KMS-11 (cell line): ENCODE measurements at regions not wholly inside any gene's neighbourhood (a gene's known extent, or its start where the extent isn't known, plus 50 kb on each side); places are given as distances from the start of the nearest gene placed in this dataset.

ENCODE experiments used
- H2AFZ ChIP-seq: fragments of 200-600 bp; sonication (generic); 2 replicates; pipeline ENCODE4 v1.6.1; 2016; ENCODE audit warnings: antibody characterized with exemption, mixed run types, low read depth
- H3K27ac ChIP-seq: fragments of 200-600 bp; sonication (generic); 2 replicates; pipeline ENCODE4 v1.6.1; 2016; ENCODE audit warnings: mild to moderate bottlenecking, mixed run types
- H3K27me3 ChIP-seq: fragments of 200-600 bp; sonication (generic); 2 replicates; pipeline ENCODE4 v1.6.1; 2017; ENCODE audit warnings: mild to moderate bottlenecking, low read depth, mixed run types, moderate library complexity; ENCODE audit not compliant: insufficient read depth
- H3K36me3 ChIP-seq: fragments of 200-600 bp; sonication (generic); 2 replicates; pipeline ENCODE4 v1.6.1; 2017; ENCODE audit warnings: mild to moderate bottlenecking, mixed run types; ENCODE audit not compliant: insufficient read depth
- H3K4me1 ChIP-seq: fragments of 200-600 bp; sonication (generic); 2 replicates; pipeline ENCODE4 v1.6.1; 2016; ENCODE audit warnings: mild to moderate bottlenecking, low read depth, mixed run types; ENCODE audit not compliant: poor library complexity, severe bottlenecking
- H3K4me2 ChIP-seq: fragments of 200-600 bp; sonication (generic); 2 replicates; pipeline ENCODE4 v1.7.0; 2016; ENCODE audit warnings: mild to moderate bottlenecking, mixed run types
- H3K4me3 ChIP-seq: fragments of 200-600 bp; sonication (generic); IDR thresholded peaks from 2 replicates; pipeline ENCODE4 v1.6.1; 2017; ENCODE audit warnings: low read depth, low read length, mixed read lengths; ENCODE audit not compliant: insufficient read depth
- H3K79me2 ChIP-seq: fragments of 200-600 bp; sonication (generic); 2 replicates; pipeline ENCODE4 v1.6.1; 2016; ENCODE audit warnings: low read depth, mixed run types; ENCODE audit not compliant: insufficient read depth
- H3K9ac ChIP-seq: fragments of 200-600 bp; sonication (generic); 2 replicates; pipeline ENCODE4 v1.6.1; 2016; ENCODE audit warnings: mild to moderate bottlenecking, mixed run types
- H4K20me1 ChIP-seq: fragments of 200-600 bp; sonication (generic); 2 replicates; pipeline ENCODE4 v1.6.1; 2016; ENCODE audit warnings: mild to moderate bottlenecking, mixed run types; ENCODE audit not compliant: insufficient read depth
- TF ChIP-seq, protein P1 (sequence below): fragments of 200-600 bp; sonication (generic); conservative IDR thresholded peaks from 2 replicates; pipeline ENCODE4 v1.6.1; 2017; ENCODE audit warnings: low read depth, mild to moderate bottlenecking, antibody characterized with exemption, low read length, moderate library complexity, mixed read lengths

DNA sequence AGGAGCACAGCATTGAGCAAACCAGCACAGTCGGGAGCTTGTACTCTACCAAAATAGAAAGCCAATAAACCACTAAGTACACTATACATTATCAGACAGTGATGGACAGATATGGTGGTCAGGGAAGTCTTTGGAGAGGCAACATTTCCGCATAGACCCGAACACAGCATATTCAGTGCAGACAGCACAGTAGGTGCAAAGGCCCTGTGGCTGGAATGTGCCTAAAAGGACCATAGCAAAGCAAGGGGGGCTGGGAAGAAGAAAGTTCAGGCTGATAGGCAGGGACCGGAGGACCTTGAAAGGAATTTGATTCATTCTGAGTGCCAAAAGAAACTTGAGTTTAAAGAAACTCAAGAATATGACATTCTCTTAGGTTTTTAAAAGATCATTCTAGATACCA, 92.0 kb upstream of the GALNT2 start:
- no peak overlapping the region for H2AFZ ChIP-seq

DNA sequence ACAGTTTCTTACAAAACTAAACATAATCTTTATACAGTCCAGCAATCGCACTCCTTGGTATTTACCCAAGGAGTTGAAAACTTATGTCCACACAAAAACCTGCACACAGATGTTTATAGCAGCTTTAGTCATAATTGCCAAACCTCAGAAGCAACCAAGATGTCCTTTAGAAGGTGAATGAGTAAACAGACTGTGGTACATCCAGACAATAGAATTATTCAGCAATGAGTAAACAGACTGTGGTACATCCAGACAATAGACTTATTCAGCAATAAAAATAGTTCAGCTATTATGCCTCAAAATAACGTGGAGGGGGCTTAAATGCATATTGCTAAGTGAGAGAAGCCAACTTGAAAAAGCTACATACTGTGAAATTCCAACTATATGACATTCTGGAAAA, 87.0 kb upstream of the GALNT2 start:
- no peak overlapping the region for H2AFZ ChIP-seq
- no peaks in the 10 kb centered on the region for H3K4me1 ChIP-seq
- TF ChIP-seq, protein P1, sequence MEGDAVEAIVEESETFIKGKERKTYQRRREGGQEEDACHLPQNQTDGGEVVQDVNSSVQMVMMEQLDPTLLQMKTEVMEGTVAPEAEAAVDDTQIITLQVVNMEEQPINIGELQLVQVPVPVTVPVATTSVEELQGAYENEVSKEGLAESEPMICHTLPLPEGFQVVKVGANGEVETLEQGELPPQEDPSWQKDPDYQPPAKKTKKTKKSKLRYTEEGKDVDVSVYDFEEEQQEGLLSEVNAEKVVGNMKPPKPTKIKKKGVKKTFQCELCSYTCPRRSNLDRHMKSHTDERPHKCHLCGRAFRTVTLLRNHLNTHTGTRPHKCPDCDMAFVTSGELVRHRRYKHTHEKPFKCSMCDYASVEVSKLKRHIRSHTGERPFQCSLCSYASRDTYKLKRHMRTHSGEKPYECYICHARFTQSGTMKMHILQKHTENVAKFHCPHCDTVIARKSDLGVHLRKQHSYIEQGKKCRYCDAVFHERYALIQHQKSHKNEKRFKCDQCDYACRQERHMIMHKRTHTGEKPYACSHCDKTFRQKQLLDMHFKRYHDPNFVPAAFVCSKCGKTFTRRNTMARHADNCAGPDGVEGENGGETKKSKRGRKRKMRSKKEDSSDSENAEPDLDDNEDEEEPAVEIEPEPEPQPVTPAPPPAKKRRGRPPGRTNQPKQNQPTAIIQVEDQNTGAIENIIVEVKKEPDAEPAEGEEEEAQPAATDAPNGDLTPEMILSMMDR = no peak
- no peak overlapping the region for H3K27ac ChIP-seq
- no peak overlapping the region for H3K4me3 ChIP-seq
- H3K79me2 ChIP-seq = no peaks in the 10 kb centered on the region
- no peak overlapping the region for H3K9ac ChIP-seq
- H3K36me3 ChIP-seq = no peaks in the 10 kb centered on the region
- no peaks in the 10 kb centered on the region for H4K20me1 ChIP-seq
- H3K4me2 ChIP-seq = no peak overlapping the region
- H3K27me3 ChIP-seq = no peaks in the 10 kb centered on the region

More for the DNA sequence above, 92.0 kb upstream of the GALNT2 start:
- Histone ChIP-seq H3K36me3 (no peaks in the 10 kb centered on the region), H3K4me1 (no peaks in the 10 kb centered on the region), H4K20me1 (no peaks in the 10 kb centered on the region), H3K27ac (no peak overlapping the region), H3K4me2 (no peak overlapping the region), H3K79me2 (no peaks in the 10 kb centered on the region), H3K4me3 (no peak overlapping the region), H3K9ac (no peak overlapping the region), H3K27me3 (no peaks in the 10 kb centered on the region)
- TF ChIP-seq, protein P1 = no peak

DNA sequence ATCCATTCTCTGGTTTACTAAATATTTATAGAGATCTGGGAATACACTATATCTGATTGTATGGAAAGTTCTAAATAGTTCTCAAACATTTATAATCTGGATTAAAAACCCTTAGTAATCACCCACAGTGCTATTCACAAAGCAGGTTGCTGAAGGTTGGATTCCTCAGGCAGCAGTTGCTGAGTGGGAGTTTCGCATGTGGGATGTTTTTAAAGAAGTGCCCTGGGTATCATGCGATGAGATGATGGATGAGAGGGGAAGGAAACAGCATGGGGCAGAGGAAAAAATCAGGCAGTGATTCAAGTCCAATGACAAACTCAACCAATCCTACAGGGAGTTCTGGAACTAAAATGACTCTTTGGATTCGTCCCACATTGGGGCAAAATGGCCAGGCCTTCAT, 85.3 kb upstream of the GALNT2 start:
- Histone ChIP-seq H3K4me1 (no peaks in the 10 kb centered on the region), H3K27ac (no peak overlapping the region), H3K4me2 (no peak overlapping the region), H2AFZ (no peak overlapping the region), H3K27me3 (no peaks in the 10 kb centered on the region), H3K4me3 (no peak overlapping the region), H3K9ac (no peak overlapping the region), H3K36me3 (no peaks in the 10 kb centered on the region), H3K79me2 (no peaks in the 10 kb centered on the region), H4K20me1 (no peaks in the 10 kb centered on the region)
- TF ChIP-seq, protein P1 = no peak

DNA sequence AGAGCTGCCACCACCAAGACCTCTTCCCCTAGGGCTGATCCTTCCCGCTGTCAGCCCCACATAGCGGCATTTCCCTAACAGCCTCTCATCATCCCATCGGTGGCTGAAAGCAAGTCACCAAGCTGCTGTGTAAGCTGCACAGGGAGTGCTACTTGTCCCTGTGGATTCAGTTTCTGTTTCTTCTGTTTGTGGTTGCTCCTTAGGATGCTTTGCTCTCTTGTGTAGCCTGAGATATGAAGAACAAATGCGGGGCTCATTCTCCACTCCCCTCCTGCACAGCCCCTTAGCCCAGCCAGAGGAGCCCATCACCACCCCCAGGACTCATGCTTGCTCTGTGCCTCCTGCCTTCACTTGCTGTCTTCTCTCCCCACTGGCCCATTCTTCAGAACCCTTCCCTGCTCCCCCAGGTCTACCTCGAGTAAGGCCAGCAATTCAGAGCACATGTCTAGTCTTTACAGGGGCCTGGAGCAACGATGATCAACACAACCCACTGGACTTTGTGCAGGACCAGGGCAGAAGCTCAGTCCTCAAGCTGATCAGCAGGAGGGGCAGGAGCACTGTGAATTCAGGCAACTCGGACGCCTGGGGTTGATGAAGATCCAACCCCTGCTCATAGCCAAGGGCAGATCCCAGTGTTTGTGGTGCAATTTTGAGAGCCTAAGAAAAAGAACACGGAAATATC, 82.6 kb upstream of the GALNT2 start:
- Histone ChIP-seq H4K20me1 (no peaks in the 10 kb centered on the region), H3K79me2 (no peaks in the 10 kb centered on the region), H3K27ac (no peak overlapping the region), H2AFZ (no peak overlapping the region), H3K4me2 (no peak overlapping the region), H3K4me1 (no peaks in the 10 kb centered on the region), H3K27me3 (no peaks in the 10 kb centered on the region), H3K4me3 (no peak overlapping the region), H3K36me3 (no peaks in the 10 kb centered on the region), H3K9ac (no peak overlapping the region)
- TF ChIP-seq, protein P1 = no peak
